ENCODE measurements at regions not wholly inside any gene's neighbourhood (a gene's known extent, or its start where the extent isn't known, plus 50 kb on each side); places are given as distances from the start of the nearest gene placed in this dataset.
"Not testable (repeated sequence)": the region's sequence is repeated elsewhere in the genome, so short reads cannot be mapped to it uniquely, and the experiment has no call there.

DNA sequence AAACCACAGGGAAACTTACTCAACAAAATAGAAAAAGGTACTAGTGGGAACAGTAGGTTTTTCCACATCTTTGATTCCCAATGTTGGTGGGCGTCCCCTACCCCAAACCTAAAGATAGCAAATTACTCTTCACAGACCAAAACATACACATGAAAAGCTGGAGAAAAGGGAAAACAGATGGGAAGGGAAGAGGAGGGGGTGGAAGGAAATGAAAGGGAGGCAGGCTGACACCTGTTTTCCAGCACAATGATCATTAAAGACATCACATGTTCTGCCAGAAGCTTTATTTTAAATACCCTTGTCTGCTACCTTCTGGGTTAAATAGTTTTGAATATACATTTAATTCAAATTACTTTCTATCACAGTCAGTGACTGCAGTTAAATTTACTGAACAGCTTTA, 1617.9 kb upstream of the SEL1L start:
- DNase-seq = no peak

GRCh38 chr14:83153081-83153480, 1619.4 kb upstream of the SEL1L start:
- no peak for DNase-seq

GRCh38 chr14:83162361-83162929, 1628.8 kb upstream of the SEL1L start:
- no peak for DNase-seq

DNA sequence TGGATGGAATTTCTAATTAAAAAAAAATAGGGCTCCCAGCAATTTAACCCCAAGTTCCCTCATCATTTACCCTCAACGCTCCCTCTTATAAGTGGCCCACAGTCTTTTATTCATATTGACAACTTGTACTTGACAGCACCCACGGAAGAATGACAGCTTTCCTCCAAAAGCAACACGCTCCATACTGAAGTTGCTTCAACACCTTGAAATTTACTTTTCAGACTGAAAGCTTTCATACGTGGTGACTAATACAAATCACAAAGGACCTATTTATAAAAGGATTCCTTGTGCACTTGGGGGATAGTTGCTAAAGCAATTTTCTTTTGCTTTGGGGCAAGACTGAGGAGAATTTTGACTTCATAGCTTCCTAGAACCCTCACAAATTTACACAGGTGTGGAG, 1629.4 kb upstream of the SEL1L start:
- no peak for DNase-seq

DNA sequence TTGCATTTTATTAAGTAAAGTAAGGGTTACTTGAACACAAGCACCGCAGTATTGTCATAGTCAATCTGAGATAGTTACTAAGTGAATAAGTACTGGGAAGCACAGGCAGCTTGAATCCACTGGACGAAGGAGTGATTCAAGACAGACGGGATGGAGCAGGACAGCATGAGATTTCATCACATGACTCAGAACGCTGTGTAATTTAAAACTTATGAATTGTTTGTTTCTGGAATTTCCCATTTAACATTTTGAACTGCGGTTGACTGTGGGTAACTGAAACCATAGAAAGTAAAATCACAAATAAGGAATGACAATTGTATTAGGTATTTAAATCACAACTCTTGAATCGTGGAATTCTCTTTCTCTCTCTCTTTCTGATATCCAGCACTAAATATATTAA, 1630.4 kb upstream of the SEL1L start:
- DNase-seq = no peak

- no peak for DNase-seq
Measured at GRCh38 chr14:83164591-83164990, 1630.9 kb upstream of the SEL1L start.

GRCh38 chr14:83170165-83170564, 1636.5 kb upstream of the SEL1L start:
- DNase-seq = no peak

GRCh38 chr14:83171761-83172160, 1638.1 kb upstream of the SEL1L start:
- no peak for DNase-seq

- no peak for DNase-seq
Measured at GRCh38 chr14:83172363-83172762, 1638.7 kb upstream of the SEL1L start.

DNA sequence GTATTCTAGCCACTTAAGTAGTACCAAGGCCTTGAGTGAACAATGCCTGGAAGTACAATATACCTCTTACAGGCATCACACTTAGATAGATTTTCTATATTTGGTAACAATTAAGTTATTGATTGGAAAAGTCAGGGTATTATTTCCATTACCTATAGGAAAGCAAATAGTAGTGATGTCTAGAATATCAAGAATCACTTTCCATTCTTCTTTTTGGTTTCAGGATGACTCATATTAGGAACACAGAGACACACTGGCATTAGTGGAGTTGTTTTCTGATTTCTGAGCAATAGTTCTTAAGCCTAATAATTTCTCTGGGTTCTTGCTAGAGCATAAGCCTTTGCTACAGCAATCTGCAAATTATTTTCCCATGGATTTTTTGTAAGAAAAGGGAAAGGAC, 1640.0 kb upstream of the SEL1L start:
- no peak for DNase-seq

DNA sequence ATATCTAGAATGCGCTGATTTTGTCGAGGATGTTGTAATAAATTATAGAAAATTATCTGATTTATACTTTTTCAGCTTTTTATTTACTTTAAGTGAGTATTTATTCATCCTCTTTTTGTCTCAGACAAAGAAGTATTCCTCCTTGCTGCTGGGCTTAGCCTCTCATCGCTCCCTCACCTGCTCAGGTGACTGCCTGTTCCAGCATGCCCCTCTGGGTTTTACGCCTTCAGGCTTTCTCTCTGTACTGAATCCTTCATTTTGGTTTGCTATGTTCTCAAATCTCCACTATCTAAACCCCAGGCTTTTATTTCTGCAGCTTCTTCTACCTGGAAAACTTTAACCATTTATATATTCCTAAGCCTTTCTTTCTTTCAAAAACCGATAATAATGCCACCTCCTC, 1650.9 kb upstream of the SEL1L start:
- DNase-seq = no peak

DNA sequence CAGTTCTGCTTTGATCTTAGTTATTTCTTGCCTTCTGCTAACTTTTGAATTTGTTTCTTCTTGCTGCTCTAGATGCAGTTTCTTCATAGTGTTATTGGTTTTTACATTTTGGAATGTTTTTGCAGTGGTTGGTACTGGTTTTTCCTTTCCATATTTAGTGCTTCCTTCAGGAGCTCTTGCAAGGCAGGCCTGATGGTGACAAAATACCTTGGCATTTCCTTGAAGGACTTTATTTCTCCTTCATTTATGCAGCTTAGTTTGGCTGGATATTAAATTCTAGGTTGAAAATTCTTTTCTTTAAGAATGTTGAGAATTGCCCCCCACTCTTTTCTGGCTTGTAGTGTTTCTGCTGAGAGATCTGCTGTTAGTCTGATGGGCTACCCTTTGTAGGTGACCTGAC, 1654.7 kb upstream of the SEL1L start:
- DNase-seq = not testable (repeated sequence)

DNA sequence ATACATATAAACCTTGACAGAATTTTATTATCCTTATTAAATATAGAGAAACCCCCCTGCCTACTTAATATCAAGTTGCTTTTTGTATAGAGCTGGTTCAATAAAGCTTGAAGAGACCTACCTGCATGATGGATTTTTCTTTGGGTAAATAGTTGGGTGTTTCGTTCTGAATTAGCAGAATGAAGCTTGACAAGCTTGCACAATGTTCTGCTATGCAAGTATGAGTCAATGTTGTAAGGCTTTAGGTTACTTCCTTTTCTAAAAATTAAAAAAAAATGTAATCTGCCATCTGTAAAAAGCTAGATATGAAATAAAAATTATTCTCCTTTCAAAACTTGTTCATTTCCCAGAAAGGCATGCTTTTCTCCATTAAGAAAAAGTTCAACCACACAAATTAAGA, 1662.6 kb upstream of the SEL1L start:
- DNase-seq = no peak

DNA sequence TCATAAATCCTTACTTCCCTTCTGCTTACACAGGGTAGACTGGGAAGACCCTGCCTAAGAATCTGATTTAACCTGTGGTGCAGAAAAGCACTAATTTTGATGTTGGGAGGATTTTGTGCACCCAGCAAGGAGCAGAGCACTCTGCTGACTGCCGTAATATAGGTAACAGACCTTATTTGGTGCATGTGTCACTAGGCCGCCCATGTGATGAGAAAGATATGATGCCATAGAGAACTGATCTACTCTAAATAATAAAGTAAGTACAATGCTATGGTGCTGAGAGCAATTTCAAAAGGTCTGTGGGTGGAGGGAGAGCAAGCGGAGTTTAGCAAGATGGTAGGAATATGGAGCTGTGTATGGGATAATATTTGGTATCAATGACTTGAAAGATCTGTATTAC, 1663.6 kb upstream of the SEL1L start:
- DNase-seq = no peak

DNA sequence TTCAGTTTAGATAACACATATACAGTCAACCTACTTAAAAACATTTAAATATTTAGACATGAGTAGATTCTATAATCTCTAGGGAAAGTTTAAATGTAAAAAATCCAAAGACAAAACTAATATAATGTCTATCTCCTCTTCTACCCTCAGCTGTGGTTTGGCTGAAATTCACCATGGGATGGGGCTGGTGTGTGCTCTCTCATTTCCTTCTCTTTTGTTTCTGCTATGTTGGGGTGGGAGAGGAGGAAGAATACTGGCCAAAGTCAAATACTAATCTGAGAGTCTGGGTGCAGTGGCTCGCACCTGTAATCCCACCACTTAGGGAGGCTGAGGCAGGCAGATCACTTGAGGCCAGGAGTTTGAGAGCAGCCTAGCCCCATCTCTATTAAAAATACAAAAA, 1673.9 kb upstream of the SEL1L start:
- no peak for DNase-seq

DNA sequence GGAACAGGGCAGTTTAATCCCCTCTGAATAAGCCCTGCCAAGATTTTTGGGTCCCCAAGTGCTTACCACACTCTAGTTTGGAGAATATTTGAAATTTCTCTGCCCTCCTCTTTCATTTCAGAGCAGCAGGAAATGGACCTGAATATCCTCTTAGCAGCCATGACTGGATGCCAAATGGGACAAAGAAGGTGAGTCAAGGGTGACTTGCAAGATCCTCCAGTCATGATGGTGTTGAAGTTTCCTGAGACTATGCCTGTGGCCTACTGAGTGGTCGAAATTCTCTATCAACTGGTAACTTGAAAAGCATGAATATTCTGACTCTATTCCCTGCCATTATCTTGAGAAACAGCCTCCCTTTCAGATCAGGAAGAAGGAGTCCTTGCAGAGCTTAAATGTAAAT, 1674.7 kb upstream of the SEL1L start:
- no peak for DNase-seq

DNA sequence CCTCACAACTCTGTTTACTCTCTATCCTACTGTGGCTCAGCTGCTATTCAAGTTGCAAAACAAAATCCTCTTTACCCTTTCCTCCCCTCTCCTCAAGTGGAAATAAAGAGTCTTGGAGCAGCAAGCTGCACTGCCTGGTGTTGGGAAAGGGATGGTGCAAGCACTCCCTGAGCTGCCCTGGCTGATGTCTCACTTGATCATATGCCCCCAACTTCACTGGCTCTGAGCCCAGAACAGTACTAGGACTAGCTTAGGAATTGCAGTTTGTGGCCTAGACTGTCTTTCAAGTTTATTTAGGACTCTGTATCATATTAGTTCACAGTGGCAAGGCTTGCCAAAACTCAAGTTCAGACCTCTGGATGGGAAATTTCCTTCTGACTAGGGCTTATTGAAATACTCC, 1683.8 kb upstream of the SEL1L start:
- no peak for DNase-seq

DNA sequence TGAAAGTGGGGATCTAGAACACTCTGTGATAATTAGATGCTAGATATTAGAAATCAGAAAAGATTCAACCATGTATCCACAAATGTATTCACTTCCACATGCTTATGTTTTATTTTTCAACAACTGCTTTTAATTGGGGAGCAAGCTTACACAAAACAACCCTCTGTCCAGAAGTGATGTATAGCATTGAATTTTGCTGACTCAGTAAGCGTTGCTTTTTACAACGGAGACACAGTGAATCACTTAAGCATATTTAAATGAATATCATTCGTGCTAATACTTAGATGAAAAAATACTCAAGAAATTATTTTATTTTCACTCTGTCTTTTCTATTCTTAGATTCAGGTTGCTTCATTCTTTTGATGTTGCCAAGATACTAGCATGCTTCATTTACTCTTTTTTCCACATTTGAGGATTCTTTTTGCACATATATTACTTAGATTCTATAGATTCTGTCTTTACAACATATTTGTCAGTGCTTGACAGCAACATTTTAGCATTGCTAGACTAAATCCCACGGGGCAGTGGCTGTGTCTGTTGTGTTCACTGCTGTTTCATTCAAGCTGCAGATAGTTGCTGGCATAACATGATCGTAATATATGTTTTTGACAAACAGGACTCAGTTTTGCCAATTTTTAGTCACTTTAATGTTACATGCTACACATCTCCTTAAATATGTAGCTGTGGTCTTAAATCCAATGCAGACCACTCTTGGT, 1714.4 kb upstream of the SEL1L start:
- DNase-seq = no peak

DNA sequence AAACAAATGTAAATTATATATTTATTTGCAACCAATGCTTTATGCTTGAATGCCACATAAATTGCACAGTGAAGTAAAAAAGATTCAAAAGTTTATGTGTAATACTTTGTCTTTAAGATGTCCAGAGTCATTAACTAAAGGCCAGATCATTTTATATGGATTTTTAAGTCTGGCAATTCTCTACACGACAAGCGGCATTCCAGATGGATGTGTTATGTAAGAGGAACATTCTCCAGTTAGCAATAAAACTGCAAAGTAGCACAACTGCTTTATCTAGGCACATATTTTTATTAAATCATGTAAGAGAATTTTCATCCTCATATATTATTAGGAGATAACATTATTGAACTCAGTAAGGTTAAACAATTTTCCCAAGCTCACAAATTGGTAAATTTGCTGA, 1717.7 kb upstream of the SEL1L start:
- no peak for DNase-seq

DNA sequence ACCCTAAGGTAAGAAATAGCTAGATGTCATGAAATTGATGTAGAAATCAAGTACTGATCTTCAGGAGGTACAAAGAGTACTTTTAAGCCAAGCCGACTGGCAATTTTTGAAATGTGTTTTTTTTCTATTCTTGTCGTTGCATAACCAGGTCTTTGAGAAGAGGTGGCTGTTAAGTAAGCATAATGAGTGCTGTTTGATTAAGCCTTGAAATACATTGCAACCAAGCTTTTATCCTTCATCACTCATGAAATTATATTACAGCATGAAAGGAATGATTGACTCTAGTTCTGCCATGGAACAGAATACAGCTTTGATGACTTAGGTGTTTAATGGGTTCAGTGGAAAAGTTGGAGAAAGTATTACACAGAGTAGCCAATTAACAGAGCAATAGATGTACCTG, 1720.2 kb upstream of the SEL1L start:
- no peak for DNase-seq

GRCh38 chr14:83255015-83255726, 1721.5 kb upstream of the SEL1L start:
- DNase-seq = no peak

GRCh38 chr14:83255727-83256090, 1722.1 kb upstream of the SEL1L start:
- no peak for DNase-seq

- no peak for DNase-seq
Measured at GRCh38 chr14:83257466-83258439, 1724.1 kb upstream of the SEL1L start.
